Adrenal gland (tissue), 5 donors: ENCODE measurements at regions not wholly inside any gene's neighbourhood (a gene's known extent, or its start where the extent isn't known, plus 50 kb on each side); places are given as distances from the start of the nearest gene placed in this dataset.

Source experiments
- POLR2A ChIP-seq, 2 donors: fragments of 450-650 bp; IDR thresholded peaks; one replicate each; pipeline ENCODE4 v1.6.1; 2017; ENCODE audit warnings: antibody characterized with exemption in 2 of 2, mild to moderate bottlenecking in 2 of 2, moderate library complexity in 1 of 2
- TF ChIP-seq, protein P1 (sequence below), 6 experiments: fragments of 450-650 bp in 4 of 6; fragments of 200-600 bp in 2 of 6; sonication (generic) in 1 of 6; IDR thresholded peaks; 1 replicate in 5 of 6; 2 replicates in 1 of 6; pipeline versions ENCODE4 v1.5.1 to v1.8.0; 2016 to 2021; ENCODE audit warnings: antibody characterized with exemption in 6 of 6, mild to moderate bottlenecking in 2 of 6, moderate library complexity in 1 of 6
- donor health status: DM: no; HTN: no; CAD: no.

DNA sequence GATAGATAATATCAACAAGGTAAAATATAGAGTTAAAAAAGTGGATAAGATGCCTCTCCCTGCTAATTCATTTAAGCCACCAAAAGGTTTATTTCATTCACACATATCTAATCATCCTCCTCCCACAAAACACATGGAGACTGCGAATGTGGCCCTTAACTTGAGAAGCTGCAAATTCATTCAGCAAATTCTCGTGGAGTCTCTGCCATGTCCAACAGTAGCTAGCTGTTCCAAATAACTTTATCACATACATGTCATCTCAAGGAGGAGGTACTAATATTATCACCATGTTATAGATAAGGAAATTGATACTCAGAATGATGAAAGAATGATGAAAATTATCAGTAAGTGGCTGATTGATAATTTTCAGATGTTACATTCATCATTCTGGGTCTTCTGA lies 950.2 kb downstream of the CDH11 start:
- TF ChIP-seq POLR2A (IDR thresholded peaks at IDR 0.05): no peak
- TF ChIP-seq, protein P1, sequence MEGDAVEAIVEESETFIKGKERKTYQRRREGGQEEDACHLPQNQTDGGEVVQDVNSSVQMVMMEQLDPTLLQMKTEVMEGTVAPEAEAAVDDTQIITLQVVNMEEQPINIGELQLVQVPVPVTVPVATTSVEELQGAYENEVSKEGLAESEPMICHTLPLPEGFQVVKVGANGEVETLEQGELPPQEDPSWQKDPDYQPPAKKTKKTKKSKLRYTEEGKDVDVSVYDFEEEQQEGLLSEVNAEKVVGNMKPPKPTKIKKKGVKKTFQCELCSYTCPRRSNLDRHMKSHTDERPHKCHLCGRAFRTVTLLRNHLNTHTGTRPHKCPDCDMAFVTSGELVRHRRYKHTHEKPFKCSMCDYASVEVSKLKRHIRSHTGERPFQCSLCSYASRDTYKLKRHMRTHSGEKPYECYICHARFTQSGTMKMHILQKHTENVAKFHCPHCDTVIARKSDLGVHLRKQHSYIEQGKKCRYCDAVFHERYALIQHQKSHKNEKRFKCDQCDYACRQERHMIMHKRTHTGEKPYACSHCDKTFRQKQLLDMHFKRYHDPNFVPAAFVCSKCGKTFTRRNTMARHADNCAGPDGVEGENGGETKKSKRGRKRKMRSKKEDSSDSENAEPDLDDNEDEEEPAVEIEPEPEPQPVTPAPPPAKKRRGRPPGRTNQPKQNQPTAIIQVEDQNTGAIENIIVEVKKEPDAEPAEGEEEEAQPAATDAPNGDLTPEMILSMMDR (IDR thresholded peaks at IDR 0.05): no peak
